ENCODE measurements at regions not wholly inside any gene's neighbourhood (a gene's known extent, or its start where the extent isn't known, plus 50 kb on each side); places are given as distances from the start of the nearest gene placed in this dataset.
"Not testable (repeated sequence)": the region's sequence is repeated elsewhere in the genome, so short reads cannot be mapped to it uniquely, and the experiment has no call there.

DNA sequence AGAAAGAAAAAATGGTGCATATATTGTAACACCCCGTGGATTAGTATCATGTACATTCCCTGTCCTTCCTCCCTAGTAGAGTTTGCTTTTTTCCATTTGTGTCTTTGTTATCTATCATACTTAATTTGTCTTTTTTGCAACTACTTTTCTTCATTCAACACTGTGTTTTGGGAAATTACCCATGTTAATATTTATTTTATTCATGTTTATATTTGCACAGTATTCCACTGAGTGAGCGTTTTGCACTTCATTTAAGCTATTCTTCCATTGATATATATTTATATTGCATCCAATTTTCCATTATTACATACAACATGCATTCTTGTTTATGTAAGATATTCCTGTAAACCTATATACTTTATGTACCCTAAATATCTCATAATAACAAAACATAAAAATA is 57.6 kb upstream of the FAM171A1 start:
- Histone ChIP-seq H3K4me3 (ENCODE audit: low read length in 2 of 2) (no peak overlapping the region), H3K27ac (ENCODE audit: low read length) (no peak overlapping the region)

DNA sequence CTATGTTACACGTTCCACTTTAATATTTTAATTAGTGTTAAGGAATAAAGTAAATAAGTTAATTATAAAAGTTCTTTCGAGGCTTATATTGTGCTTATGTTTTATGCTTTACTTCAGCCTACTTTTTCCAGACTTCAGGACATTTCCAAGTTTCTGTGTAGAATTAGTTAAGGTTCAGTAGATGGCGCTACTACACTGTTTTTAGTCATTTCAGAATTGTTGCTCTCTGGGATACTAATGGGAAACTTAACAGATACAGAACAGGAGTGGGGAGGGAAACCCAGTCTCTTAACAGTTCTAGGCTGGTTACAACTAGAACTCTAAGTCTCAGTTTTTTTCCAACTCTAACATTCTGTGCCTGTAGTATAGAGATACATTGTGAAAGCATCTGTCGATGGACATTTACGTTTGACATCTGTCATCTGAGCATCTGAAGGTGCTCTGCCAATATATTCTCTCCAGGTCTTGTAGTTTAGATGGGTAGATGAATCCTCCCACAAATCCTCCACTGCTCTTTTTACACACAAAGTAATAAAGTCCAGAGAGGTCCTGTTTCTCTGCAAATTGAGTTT is 56.8 kb upstream of the FAM171A1 start:
- no peaks in the 10 kb centered on the region for H3K27me3 ChIP-seq (ENCODE audit: control insufficient read depth in 1 of 2, insufficient read depth in 2 of 2, low read length in 2 of 2)
- H3K9me3 ChIP-seq (ENCODE audit: control insufficient read depth in 2 of 2, low read length in 2 of 2), result no peaks in the 10 kb centered on the region
- H3K4me3 ChIP-seq (ENCODE audit: low read length in 2 of 2), result no peak overlapping the region
- H3K27ac ChIP-seq (ENCODE audit: low read length), result no peak overlapping the region
- H3K4me1 ChIP-seq (ENCODE audit: control insufficient read depth, insufficient read depth, low read length), result no peaks in the 10 kb centered on the region
- no peak overlapping the region for H3K9ac ChIP-seq (ENCODE audit: low read length in 2 of 2)
- H3K36me3 ChIP-seq (ENCODE audit: control insufficient read depth in 2 of 2, insufficient read depth in 2 of 2, low read length in 2 of 2), result no peaks in the 10 kb centered on the region

More for the DNA sequence above, 57.6 kb upstream of the FAM171A1 start:
- Histone ChIP-seq H3K9me3 (ENCODE audit: control insufficient read depth in 2 of 2, low read length in 2 of 2) (no peaks in the 10 kb centered on the region), H3K27me3 (ENCODE audit: control insufficient read depth in 1 of 2, insufficient read depth in 2 of 2, low read length in 2 of 2) (no peaks in the 10 kb centered on the region), H3K4me1 (ENCODE audit: control insufficient read depth, insufficient read depth, low read length) (no peaks in the 10 kb centered on the region), H3K36me3 (ENCODE audit: control insufficient read depth in 2 of 2, insufficient read depth in 2 of 2, low read length in 2 of 2) (no peaks in the 10 kb centered on the region), H3K9ac (ENCODE audit: low read length in 2 of 2) (no peak overlapping the region)

DNA sequence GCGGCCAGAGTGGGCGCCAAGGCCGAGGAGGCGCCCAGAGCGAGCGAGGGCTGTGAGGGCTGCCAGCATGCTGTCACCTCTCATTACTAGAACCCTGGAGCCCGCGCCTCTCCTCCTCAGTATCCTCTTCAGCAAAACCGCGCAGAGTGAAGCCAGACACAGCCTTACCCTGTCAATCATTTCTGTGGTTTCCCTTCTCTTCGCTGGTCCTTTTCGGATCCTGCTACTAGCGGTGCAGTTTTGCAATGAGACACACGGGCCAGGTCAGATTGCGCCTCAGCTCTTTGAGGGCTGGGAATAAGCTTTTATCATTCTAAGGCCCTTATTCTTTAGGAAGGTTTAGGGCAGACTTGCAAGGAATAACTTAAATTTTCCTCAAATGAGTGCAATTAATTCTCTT is 55.5 kb upstream of the FAM171A1 start:
- Histone ChIP-seq H3K4me3 (ENCODE audit: low read length in 2 of 2) (no peak overlapping the region), H3K36me3 (ENCODE audit: control insufficient read depth in 2 of 2, insufficient read depth in 2 of 2, low read length in 2 of 2) (no peaks in the 10 kb centered on the region), H3K4me1 (ENCODE audit: control insufficient read depth, insufficient read depth, low read length) (no peaks in the 10 kb centered on the region), H3K9ac (ENCODE audit: low read length in 2 of 2) (no peak overlapping the region), H3K27me3 (ENCODE audit: control insufficient read depth in 1 of 2, insufficient read depth in 2 of 2, low read length in 2 of 2) (no peaks in the 10 kb centered on the region), H3K9me3 (ENCODE audit: control insufficient read depth in 2 of 2, low read length in 2 of 2) (no peaks in the 10 kb centered on the region), H3K27ac (ENCODE audit: low read length) (no peak overlapping the region)

DNA sequence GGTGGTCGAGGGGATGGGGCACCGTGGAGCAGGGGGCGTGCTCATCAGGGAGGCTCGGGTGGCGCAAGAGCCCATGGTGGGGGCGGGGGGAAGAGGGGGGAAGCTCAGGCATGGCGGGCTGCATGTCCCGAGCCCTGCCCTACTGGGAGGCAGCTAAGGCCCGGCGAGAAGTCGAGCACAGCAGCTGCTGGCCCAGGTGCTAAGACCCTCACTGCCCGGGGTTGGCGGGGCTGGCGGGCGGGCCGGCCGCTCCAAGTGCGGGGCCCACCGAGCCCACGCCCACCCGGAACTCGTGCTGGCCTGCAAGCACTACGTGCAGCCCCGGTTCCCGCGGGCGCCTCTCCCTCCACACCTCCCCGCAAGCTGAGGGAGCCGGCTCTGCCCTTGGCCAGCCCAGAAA is 55.0 kb upstream of the FAM171A1 start:
- no peaks in the 10 kb centered on the region for H3K9me3 ChIP-seq (ENCODE audit: control insufficient read depth in 2 of 2, low read length in 2 of 2)
- no peaks in the 10 kb centered on the region for H3K36me3 ChIP-seq (ENCODE audit: control insufficient read depth in 2 of 2, insufficient read depth in 2 of 2, low read length in 2 of 2)
- H3K27me3 ChIP-seq (ENCODE audit: control insufficient read depth in 1 of 2, insufficient read depth in 2 of 2, low read length in 2 of 2), result no peaks in the 10 kb centered on the region
- H3K27ac ChIP-seq (ENCODE audit: low read length), result no peak overlapping the region
- H3K9ac ChIP-seq (ENCODE audit: low read length in 2 of 2), result no peak overlapping the region
- H3K4me1 ChIP-seq (ENCODE audit: control insufficient read depth, insufficient read depth, low read length), result no peaks in the 10 kb centered on the region
- no peak overlapping the region for H3K4me3 ChIP-seq (ENCODE audit: low read length in 2 of 2)

DNA sequence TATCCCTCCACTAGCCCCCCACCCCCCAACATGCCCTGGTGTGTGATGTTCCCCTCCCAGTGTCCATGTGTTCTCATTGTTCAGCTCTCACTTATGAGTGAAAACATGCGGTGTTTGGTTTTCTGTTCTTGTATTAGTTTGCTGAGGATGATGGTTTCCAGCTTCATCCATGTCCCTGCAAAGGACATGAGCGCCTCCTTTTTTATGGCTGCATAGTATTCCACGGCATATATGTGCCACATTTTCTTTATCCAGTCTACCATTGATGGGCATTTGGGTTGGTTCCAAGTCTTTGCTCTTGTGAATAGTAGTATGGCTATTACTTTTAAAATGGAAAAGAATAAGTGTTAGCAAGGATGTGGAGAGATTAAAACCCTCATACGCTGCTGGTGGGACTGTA is 50.8 kb upstream of the FAM171A1 start:
- not testable (repeated sequence) for H3K4me3 ChIP-seq (ENCODE audit: low read length in 2 of 2); H3K9ac ChIP-seq (ENCODE audit: low read length in 2 of 2); H3K27ac ChIP-seq (ENCODE audit: low read length)

More for the DNA sequence above, 50.8 kb upstream of the FAM171A1 start:
- not testable (repeated sequence) for H3K36me3 ChIP-seq (ENCODE audit: control insufficient read depth in 2 of 2, insufficient read depth in 2 of 2, low read length in 2 of 2); H3K9me3 ChIP-seq (ENCODE audit: control insufficient read depth in 2 of 2, low read length in 2 of 2); H3K27me3 ChIP-seq (ENCODE audit: control insufficient read depth in 1 of 2, insufficient read depth in 2 of 2, low read length in 2 of 2); H3K4me1 ChIP-seq (ENCODE audit: control insufficient read depth, insufficient read depth, low read length)

Data from stomach smooth muscle (tissue), 2 donors.